Right lobe of liver (tissue), 6 donors: ENCODE measurements at regions not wholly inside any gene's neighbourhood (a gene's known extent, or its start where the extent isn't known, plus 50 kb on each side); places are given as distances from the start of the nearest gene placed in this dataset.
"Not testable (repeated sequence)": the region's sequence is repeated elsewhere in the genome, so short reads cannot be mapped to it uniquely, and the experiment has no call there.

ENCODE experiments used
- ATAC-seq, 4 donors: fragments of 200-7000 bp; cut with Tn5 transposase; one replicate each; pipeline ENCODE4 v1.9.1; 2020; ENCODE audit warnings: mild to moderate bottlenecking in 4 of 4, moderate library complexity in 4 of 4
- DNase-seq, 3 donors: peaks; one replicate each; pipeline ENCODE4 v3.0.0-alpha.2; 2020
- H3K27ac ChIP-seq, 3 donors: fragments of 200-600 bp; one replicate each; pipeline ENCODE4 v1.8.0; 2022
- H3K27me3 ChIP-seq, 2 donors: fragments of 200-600 bp; one replicate each; pipeline ENCODE4 v1.8.0; 2022
- H3K36me3 ChIP-seq, 4 donors: fragments of 200-600 bp; sonication (generic) in 1 of 4; one replicate each; pipeline versions ENCODE4 v1.5.1 to v1.8.0; 2017 to 2022; ENCODE audit warnings: control low read depth in 1 of 4
- H3K4me1 ChIP-seq, 4 donors: fragments of 200-600 bp; sonication (generic) in 1 of 4; one replicate each; pipeline versions ENCODE4 v1.5.1 to v1.8.0; 2017 to 2022; ENCODE audit warnings: control low read depth in 1 of 4
- H3K4me3 ChIP-seq, 3 donors: fragments of 200-600 bp; one replicate each; pipeline ENCODE4 v1.8.0; 2022
- H3K9me3 ChIP-seq, 4 donors: fragments of 200-600 bp; sonication (generic) in 1 of 4; one replicate each; pipeline versions ENCODE4 v1.5.1 to v1.8.0; 2017 to 2022; ENCODE audit warnings: control low read depth in 1 of 4
- CTCF ChIP-seq, 4 donors: fragments of 200-600 bp in 3 of 4; fragments of 450-650 bp in 1 of 4; IDR thresholded peaks; one replicate each; pipeline versions ENCODE4 v1.5.1 to v1.8.0; 2016 to 2022; ENCODE audit warnings: antibody characterized with exemption in 4 of 4, mild to moderate bottlenecking in 2 of 4
- POLR2A ChIP-seq: fragments of 450-650 bp; IDR thresholded peaks from one replicate; pipeline ENCODE4 v1.6.1; 2017; ENCODE audit warnings: antibody characterized with exemption, mild to moderate bottlenecking
- WGBS: methylation state at CpG from one replicate; pipeline ENCODE4 v1.1.6; 2018; ENCODE audit warnings: low coverage, low lambda C conversion rate; ENCODE audit not compliant: insufficient coverage; ENCODE audit errors: missing lambda C conversion rate; 5-methylcytosine and 5-hydroxymethylcytosine counted together
- intact Hi-C, 2 donors: fragments of 100-400 bp; cut with DNase I; formaldehyde crosslinking; loops; one replicate each; pipeline versions ENCODE4 v1.11.2 to v1.14.1; 2022
- donor health status: DM: no; HTN: yes; CAD: no.
- donor health status: DM: no; HTN: no; CAD: no.
- donor health status: DM: no; HTN: no; CAD: no.
- donor health status: DM: no; HTN: yes; CAD: no.
- donor health status: DM: no; HTN: yes; CAD: no.

GRCh38 chr16:14015948-14016347, 55.2 kb upstream of the MRTFB start:
- no peak for TF ChIP-seq POLR2A
- no peak for TF ChIP-seq CTCF (IDR thresholded peaks at IDR 0.05)
- Histone ChIP-seq H3K27ac (no peak overlapping the region), H3K36me3 (no peaks in the 10 kb centered on the region), H3K27me3 (no peaks in the 10 kb centered on the region), H3K4me1 (peaks cover 0 to 8% (median 3%) of the 10 kb centered on the region in 4 donors), H3K9me3 (no peaks in the 10 kb centered on the region), H3K4me3 (no peak overlapping the region)
- DNase-seq, result no peak
- peak; percentile 27 to 83 (median 46) for ATAC-seq
- intact Hi-C loops, result no loop called here
- 43% methylated on average over 2 of the region's 2 CpGs for WGBS

- H3K9me3 ChIP-seq, H3K27me3 ChIP-seq, ATAC-seq, DNase-seq, H3K4me3 ChIP-seq, H3K36me3 ChIP-seq, H3K4me1 ChIP-seq, H3K27ac ChIP-seq, intact Hi-C loops: not testable (repeated sequence)
- WGBS, result 77% methylated on average over 7 of the region's 15 CpGs
Observed at GRCh38 chr16:14016362-14016761, 54.8 kb upstream of the MRTFB start.

- intact Hi-C loops, result no loop called here
- H3K36me3 ChIP-seq, result no peaks in the 10 kb centered on the region
- TF ChIP-seq CTCF (IDR thresholded peaks at IDR 0.05), result no peak
- no peak for TF ChIP-seq POLR2A
- H3K27ac ChIP-seq, result no peak overlapping the region
- DNase-seq (no peak), ATAC-seq (no peak)
- no peaks in the 10 kb centered on the region for H3K27me3 ChIP-seq
- WGBS, result 50% methylated on average over 1 of the region's 2 CpGs
- H3K9me3 ChIP-seq, result no peaks in the 10 kb centered on the region
- H3K4me1 ChIP-seq, result peaks cover 0 to 8% (median 3%) of the 10 kb centered on the region in 4 donors
- no peak overlapping the region for H3K4me3 ChIP-seq
Observed at GRCh38 chr16:14017886-14018285, 53.2 kb upstream of the MRTFB start.

- WGBS, result 91% methylated on average over 4 of the region's 4 CpGs
- Histone ChIP-seq H3K4me3 (no peak overlapping the region), H3K36me3 (no peaks in the 10 kb centered on the region), H3K9me3 (no peaks in the 10 kb centered on the region), H3K4me1 (no peaks in the 10 kb centered on the region), H3K27me3 (no peaks in the 10 kb centered on the region), H3K27ac (no peak overlapping the region)
- DNase-seq (no peak), ATAC-seq (no peak)
- intact Hi-C loops, result no loop called here
- TF ChIP-seq CTCF (IDR thresholded peaks at IDR 0.05), result no peak
- TF ChIP-seq POLR2A, result no peak
Observed at GRCh38 chr16:14018851-14019250, 52.3 kb upstream of the MRTFB start.

GRCh38 chr16:14020141-14020540, 51.0 kb upstream of the MRTFB start:
- no peak for ATAC-seq
- Histone ChIP-seq H3K27me3 (no peaks in the 10 kb centered on the region), H3K4me1 (no peaks in the 10 kb centered on the region), H3K27ac (no peak overlapping the region), H3K4me3 (no peak overlapping the region), H3K36me3 (no peaks in the 10 kb centered on the region), H3K9me3 (no peaks in the 10 kb centered on the region)
- DNase-seq, result no peak
- intact Hi-C loops, result no loop called here
- 51% methylated on average over 2 of the region's 2 CpGs for WGBS
- TF ChIP-seq POLR2A, result no peak
- TF ChIP-seq CTCF (IDR thresholded peaks at IDR 0.05), result no peak
